DMS153 treated with DMSO at 0.1 percent for 48 hours (cell line): ENCODE measurements at regions not wholly inside any gene's neighbourhood (a gene's known extent, or its start where the extent isn't known, plus 50 kb on each side); places are given as distances from the start of the nearest gene placed in this dataset.
A peak's percentile ranks its signal among the peaks of the same experiment; 100 is the strongest.

ENCODE experiments used
- DNase-seq: peaks from one replicate; lab custom pipeline; 2025; ENCODE audit not compliant: unreplicated experiment; lab: John Stamatoyannopoulos, UW

GRCh38 chr4:24248674-24249630 is 335.4 kb downstream of the DHX15 start:
- DNase-seq, result peak; percentile 0

- DNase-seq, result no peak
Observed at GRCh38 chr4:24245491-24245820, 338.9 kb downstream of the DHX15 start.

GRCh38 chr4:24244663-24245490 is 339.5 kb downstream of the DHX15 start:
- no peak for DNase-seq

GRCh38 chr4:24243641-24244040 is 340.7 kb downstream of the DHX15 start:
- no peak for DNase-seq

GRCh38 chr4:24241511-24241910 is 342.8 kb downstream of the DHX15 start:
- no peak for DNase-seq

- DNase-seq, result no peak
Observed at GRCh38 chr4:24240655-24241054, 343.7 kb downstream of the DHX15 start.

GRCh38 chr4:24237709-24238108 is 346.6 kb downstream of the DHX15 start:
- DNase-seq, result no peak

GRCh38 chr4:24236532-24236931 is 346.7 kb upstream of the PPARGC1A start:
- DNase-seq, result no peak

- no peak for DNase-seq
Observed at GRCh38 chr4:24236120-24236519, 346.3 kb upstream of the PPARGC1A start.

- DNase-seq, result no peak
Observed at GRCh38 chr4:24235618-24236017, 345.8 kb upstream of the PPARGC1A start.

GRCh38 chr4:24234288-24234848 is 344.5 kb upstream of the PPARGC1A start:
- no peak for DNase-seq

- DNase-seq, result no peak
Observed at GRCh38 chr4:24230955-24231354, 341.1 kb upstream of the PPARGC1A start.

- DNase-seq, result no peak
Observed at GRCh38 chr4:24229978-24230377, 340.1 kb upstream of the PPARGC1A start.

GRCh38 chr4:24228692-24229091 is 338.8 kb upstream of the PPARGC1A start:
- no peak for DNase-seq

- no peak for DNase-seq
Observed at GRCh38 chr4:24226667-24227066, 336.8 kb upstream of the PPARGC1A start.

GRCh38 chr4:24226023-24226422 is 336.2 kb upstream of the PPARGC1A start:
- DNase-seq, result no peak

- DNase-seq, result no peak
Observed at GRCh38 chr4:24224446-24224845, 334.6 kb upstream of the PPARGC1A start.

- DNase-seq, result no peak
Observed at GRCh38 chr4:24219209-24219608, 329.4 kb upstream of the PPARGC1A start.

GRCh38 chr4:24218566-24218965 is 328.7 kb upstream of the PPARGC1A start:
- no peak for DNase-seq

- DNase-seq, result no peak
Observed at GRCh38 chr4:24214796-24215195, 324.9 kb upstream of the PPARGC1A start.

GRCh38 chr4:24213961-24214360 is 324.1 kb upstream of the PPARGC1A start:
- no peak for DNase-seq

GRCh38 chr4:24212642-24213041 is 322.8 kb upstream of the PPARGC1A start:
- DNase-seq, result no peak
